Tibial nerve (tissue), 3 donors: ENCODE measurements at regions not wholly inside any gene's neighbourhood (a gene's known extent, or its start where the extent isn't known, plus 50 kb on each side); places are given as distances from the start of the nearest gene placed in this dataset.

Experiments
- POLR2A ChIP-seq, 2 donors: fragments of 450-650 bp; IDR thresholded peaks; one replicate each; pipeline ENCODE4 v1.6.1; 2017; ENCODE audit warnings: antibody characterized with exemption in 2 of 2, mild to moderate bottlenecking in 2 of 2, moderate library complexity in 2 of 2
- TF ChIP-seq, protein P1 (sequence below), 5 experiments: fragments of 200-600 bp in 3 of 5; fragments of 450-650 bp in 2 of 5; sonication (generic) in 3 of 5; IDR thresholded peaks; one replicate each; pipeline ENCODE4 v1.5.1; 2016 to 2019; ENCODE audit warnings: antibody characterized with exemption in 5 of 5, mild to moderate bottlenecking in 3 of 5, moderate library complexity in 2 of 5

DNA sequence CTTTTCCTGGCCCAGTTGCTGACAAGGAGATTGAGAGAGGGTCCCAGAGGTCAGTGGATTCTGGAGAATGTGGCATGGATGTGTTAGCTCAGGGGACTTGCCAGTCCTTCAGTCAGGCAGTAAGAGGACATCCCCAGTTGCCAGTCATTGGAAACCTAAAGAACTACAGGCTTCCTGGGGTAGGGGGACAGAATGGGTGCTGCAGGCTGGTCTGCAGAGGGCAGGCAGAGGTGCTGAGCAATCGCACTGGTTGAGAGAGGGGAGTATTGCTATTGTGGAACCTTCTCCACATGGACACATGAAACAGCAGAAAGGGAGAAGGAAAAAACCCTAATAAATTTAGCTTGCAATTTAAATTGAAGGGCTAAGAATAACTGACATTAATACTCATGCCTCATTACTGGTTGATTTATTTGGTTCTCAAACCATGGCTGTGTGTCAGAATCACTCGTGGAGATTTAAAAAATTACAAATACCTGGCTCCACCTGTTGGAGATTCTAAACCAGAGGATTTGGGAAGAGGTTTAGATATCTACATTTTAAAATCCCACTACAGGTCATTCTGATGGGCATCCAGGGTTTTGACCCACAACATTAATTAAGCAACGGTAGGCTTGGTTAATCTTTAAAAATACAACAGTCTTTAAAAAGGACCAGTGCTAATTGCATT, 71.2 kb upstream of the SLC38A2 start:
- no peak for TF ChIP-seq POLR2A (IDR thresholded peaks at IDR 0.05)
- TF ChIP-seq, protein P1, sequence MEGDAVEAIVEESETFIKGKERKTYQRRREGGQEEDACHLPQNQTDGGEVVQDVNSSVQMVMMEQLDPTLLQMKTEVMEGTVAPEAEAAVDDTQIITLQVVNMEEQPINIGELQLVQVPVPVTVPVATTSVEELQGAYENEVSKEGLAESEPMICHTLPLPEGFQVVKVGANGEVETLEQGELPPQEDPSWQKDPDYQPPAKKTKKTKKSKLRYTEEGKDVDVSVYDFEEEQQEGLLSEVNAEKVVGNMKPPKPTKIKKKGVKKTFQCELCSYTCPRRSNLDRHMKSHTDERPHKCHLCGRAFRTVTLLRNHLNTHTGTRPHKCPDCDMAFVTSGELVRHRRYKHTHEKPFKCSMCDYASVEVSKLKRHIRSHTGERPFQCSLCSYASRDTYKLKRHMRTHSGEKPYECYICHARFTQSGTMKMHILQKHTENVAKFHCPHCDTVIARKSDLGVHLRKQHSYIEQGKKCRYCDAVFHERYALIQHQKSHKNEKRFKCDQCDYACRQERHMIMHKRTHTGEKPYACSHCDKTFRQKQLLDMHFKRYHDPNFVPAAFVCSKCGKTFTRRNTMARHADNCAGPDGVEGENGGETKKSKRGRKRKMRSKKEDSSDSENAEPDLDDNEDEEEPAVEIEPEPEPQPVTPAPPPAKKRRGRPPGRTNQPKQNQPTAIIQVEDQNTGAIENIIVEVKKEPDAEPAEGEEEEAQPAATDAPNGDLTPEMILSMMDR (IDR thresholded peaks at IDR 0.05) = no peak
